GM21723 (cell line): ENCODE measurements at regions not wholly inside any gene's neighbourhood (a gene's known extent, or its start where the extent isn't known, plus 50 kb on each side); places are given as distances from the start of the nearest gene placed in this dataset.

Experiments used
- ATAC-seq: cut with Tn5 transposase; IDR thresholded peaks from one replicate; pipeline ENCODE4 v1.9.1; 2021; ENCODE audit warnings: mild to moderate bottlenecking, moderate library complexity; ENCODE audit not compliant: unreplicated experiment

DNA sequence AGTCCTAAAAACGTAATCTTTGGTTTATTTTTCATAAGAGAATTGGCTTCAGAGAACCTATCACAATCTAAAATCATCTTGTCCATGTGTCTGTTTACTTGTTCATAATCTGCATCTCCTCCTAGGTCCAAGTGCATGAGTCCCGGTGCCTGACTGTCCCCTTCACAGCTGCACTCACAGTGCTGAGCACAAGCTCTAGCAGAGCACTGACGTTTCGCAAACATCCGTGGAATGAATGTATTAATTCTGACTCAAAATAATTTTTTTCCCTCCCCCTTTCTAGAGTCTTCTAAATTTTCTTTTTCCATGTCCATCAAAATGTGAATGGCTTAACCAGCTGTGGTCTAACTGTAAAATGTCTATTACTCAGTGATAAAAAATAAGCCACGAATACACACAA is 245.5 kb upstream of the TSHZ3 start:
- no peak for ATAC-seq

- ATAC-seq = no peak
Observed at GRCh38 chr19:31595521-31595920, 246.3 kb upstream of the TSHZ3 start.

DNA sequence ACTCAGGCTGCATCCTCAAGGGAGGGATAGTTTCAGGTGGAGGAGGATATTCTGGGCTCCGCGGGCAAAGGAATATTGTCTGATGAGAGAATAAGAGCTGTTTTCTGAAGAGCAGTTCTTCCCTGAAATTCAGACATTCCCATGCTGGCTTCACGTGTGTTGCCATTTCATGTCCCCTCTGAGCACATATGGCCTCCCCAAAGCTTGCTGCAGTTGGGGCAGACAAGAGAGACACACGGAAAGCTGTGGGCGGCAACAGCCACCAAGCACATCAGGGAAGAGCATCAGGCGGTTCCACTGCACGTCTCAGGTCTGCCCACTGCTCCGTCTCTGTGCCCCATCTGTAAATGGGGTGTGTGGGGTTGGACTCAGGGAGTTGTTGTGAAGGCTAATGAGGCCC is 247.5 kb upstream of the TSHZ3 start:
- ATAC-seq = no peak

GRCh38 chr19:31597616-31598015 is 248.4 kb upstream of the TSHZ3 start:
- no peak for ATAC-seq

DNA sequence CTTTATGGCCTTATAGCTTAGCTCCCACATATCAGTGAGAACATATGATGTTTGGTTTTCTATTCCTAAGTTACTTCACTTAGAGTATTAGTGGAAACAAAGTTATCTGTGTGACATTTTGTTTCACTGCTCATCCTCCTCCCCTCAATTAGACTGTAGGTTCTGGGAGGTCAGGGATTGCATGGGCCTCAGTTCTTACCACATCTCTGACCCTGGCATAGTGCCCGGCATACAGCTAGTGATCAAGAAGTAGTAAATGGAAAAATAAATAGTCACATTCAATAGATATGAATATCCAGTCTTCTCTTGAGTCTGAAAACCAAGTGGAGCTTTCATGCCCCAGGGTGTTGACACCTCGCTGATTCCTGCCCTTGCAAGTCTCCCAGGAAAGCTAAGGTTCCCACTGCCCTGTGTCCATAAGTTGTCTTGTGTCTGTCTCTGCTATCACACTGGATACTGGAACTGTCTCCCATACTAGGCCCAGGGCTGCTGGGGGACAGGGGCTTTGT is 249.5 kb upstream of the TSHZ3 start:
- ATAC-seq = no peak

DNA sequence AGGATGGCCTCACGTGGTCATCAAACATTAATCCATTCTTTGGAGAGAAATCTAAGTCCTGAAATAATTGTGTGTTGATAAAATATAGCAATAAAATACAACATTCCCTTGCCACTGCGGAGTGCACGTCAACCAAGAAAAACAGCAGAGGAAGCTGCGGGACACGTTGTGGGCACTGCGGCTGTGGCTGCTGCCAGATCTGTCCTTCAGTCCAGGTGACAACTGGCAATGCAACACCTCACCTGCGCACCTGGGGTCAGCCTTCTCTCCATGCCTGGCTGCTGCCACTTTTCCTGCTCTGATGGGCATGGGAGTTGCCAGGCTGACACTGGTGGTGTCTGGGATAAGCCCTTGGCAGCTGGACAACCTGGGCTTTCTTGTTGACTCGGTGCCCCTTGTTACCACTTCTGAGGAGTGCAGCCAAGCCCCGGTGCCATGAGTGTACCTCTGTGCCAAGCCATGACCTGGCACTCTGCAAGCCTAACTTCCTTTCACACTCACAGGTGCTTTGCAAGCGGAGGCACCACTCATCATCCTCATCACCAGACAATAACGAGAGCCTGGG is 251.6 kb upstream of the TSHZ3 start:
- no peak for ATAC-seq

- no peak for ATAC-seq
Observed at GRCh38 chr19:31601855-31602254, 252.6 kb upstream of the TSHZ3 start.

DNA sequence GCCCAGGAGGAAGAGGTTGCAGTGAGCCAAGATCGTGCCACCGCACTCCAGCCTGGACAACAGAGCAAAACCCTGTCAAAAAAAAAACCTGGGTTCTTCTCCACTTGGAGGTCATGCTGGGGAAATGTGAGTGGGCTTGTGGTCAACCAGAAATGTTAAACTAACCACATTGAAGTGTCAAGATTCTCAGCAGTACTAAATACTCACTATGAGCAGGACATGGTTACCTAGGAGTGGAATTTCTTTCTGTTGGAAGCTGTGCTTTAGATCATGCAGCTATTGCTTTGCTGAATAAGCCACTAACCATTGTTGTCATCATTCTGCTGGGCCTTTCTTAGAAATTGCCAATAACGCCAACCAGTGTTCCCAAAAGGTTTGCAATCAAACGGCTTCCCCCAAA is 253.3 kb upstream of the TSHZ3 start:
- ATAC-seq = no peak

- no peak for ATAC-seq
Observed at GRCh38 chr19:31604493-31605040, 255.3 kb upstream of the TSHZ3 start.

DNA sequence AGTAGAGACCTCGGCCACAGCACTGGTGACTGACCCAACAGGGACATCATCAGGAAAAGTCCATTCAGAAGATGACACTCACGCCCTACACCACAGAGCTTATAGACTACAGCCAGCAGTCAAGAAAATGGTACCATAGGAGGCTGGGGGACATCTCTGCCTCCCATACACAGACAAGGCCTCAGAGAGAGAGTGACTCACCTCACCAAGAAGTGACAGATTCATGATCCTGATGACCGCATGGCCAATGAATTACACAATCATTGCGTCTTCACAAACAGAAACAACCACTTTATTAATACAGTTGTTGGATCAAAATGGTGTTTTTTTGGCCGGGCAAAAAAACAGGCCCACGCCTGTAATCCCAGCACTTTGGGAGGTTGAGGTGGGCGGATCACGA is 260.8 kb upstream of the TSHZ3 start:
- ATAC-seq = no peak

GRCh38 chr19:31611046-31611877 is 262.0 kb upstream of the TSHZ3 start:
- no peak for ATAC-seq

DNA sequence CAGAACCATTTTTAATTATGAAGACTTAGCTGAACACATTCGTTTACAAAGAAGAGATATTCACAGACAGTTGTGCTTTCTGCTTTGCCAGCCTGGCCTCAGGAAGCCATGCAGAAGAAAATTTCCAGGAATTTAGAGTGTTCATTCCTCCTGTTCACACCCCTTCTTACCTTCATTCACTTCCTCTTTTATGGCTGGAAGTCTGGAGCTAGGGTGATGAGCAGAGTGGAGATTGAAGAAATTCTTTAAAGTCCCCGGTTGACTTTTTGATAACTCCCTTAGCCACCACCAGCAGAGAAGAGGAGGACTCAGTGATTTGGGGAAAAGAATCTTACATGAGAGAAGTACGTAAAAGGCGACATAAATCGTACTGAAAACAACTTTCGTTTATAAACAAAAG is 263.6 kb upstream of the TSHZ3 start:
- no peak for ATAC-seq

DNA sequence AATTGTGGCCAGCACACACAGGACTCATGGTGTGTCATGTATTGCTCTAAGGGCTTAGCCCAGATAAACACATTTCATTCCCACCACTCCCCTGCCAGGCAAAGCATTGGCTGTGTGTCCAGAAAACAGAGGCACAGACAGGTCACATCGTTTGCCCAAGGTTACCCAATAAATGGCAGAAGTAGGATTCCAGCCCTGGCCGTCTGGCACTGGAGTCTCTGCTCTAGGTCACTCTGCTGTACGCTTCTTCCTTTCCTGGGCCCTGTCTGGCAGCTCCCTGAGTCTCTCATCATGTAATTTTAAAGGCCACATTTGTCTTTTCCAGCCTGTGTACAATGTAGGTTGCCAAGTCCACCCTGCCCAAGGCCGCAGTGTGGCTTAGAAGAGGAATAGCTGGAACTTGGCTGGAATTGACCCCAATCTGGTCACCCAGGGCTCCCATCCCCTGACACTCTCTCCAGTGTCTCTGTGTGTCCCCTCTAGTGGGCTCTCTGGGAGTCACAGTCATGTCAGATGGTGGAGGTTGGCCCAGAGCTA is 264.5 kb upstream of the TSHZ3 start:
- no peak for ATAC-seq

- ATAC-seq = no peak
Observed at GRCh38 chr19:31616031-31616430, 266.8 kb upstream of the TSHZ3 start.

DNA sequence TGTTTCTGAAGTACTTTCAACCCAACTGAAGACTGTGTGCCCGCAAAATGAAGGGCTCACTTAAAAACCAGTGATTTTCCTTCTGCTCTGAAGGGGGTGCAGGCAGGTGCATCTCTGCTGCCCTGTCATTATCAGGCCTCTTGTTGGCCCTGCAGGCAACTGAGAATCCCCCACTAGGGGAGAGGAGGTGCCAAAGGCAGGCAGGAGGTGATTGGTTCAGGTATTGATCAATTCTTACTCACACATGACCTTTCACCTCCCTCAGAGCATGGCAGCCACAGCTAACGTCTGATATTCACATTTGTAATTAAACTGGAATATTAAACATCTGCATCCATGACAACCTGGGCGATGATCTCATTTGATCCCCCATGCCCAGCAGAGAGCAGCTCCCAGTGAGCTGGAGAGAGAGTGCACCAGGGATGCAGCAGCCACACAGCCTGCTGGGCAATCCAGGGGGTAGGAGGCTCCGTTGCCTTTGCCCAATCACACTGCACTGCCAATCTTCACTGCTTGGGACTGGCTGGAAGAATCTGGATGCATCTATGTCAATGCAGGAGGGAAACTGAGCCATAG is 267.9 kb upstream of the TSHZ3 start:
- ATAC-seq = no peak

DNA sequence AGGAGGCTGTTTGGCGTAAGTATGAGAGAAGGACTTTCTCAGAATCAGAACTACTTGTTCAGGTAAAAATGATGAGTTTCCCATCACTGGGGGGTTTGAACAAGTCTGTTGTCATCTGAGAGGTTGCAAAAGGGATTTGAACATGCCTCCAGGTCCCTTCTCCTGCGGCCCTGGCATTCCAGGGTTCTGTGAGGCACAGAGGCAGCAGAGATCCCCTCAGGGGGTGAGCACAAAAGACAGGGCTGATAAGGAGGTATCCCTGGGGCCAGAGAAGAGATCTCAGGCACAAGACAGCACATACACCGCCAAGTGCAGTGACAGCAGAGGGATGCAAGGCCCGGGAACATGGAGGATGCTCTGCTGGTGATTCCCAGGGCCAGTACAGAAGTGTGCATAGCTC is 275.8 kb upstream of the TSHZ3 start:
- ATAC-seq = no peak

DNA sequence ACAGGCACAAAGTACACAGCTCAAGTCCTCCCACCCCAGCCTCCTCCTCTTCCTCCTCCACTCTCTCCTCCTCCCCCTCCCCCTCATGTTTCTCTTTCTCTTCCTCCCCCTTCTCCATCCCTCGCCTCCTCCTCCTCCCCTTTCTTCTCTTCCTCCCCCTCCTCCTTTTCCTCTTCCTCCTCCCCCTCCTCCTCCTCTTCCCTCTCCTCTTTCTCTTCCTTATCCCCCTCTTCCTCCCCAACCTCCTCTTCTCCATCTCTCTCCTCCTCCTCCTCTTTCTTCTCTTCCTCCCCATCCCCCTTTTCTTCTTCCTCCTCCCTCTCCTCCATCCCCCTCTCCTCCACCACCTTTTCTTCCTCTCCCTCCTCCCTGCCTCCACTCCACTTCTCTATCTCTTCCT is 276.3 kb upstream of the TSHZ3 start:
- ATAC-seq = no peak

DNA sequence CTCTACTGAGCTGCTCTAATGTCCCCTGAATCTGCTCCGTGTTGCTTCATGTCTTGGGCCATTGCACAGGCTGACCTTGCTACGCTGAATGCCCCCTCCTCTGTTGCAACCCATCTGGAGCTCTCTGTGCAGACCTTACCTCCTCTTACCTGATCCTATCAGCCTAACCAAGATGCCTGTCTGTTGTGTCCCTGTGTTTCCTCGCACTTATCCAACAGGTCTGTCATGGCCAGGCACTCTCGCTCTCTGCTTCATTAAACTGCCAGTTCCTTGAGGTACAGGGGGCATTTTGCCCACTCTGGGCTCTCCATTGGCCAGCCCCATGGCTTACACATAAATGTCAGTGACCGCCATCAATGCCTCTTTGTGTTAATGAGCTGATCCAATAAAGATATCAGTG is 277.7 kb upstream of the TSHZ3 start:
- no peak for ATAC-seq

DNA sequence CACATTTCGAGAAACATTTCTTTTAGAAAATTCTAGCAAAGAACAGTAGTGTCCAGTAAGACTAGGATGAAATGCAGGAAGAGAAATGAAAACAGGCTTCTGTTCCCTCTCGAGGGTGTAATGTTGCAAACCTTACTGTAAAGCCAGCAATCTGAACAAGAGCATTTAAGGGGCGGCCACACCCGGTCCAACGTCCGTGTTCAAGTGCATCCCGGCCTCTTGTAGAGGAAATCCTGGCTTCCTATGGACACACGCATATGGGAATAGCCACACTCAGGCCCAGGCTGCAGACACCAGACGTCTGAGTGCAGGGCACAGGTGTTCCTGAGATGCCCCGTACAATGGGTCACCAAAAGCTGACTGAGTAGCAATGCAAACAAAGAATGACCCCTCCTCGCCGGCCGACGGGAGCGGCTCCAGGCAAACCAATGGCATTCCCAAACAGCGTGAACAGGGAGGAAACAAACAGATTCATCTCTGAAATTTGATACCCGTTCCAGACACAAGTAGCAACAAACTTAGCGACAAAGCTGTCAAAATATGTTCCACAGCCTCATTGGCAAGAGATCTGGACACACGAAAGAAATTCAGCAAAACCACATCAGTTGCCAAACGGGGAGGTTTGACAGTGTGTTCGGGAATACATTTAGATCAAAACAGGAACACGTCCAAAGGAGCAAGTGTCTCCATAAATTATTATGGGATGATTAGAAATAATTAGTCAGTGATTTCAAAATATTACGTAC is 278.6 kb upstream of the TSHZ3 start:
- ATAC-seq = no peak

GRCh38 chr19:31629579-31630363 is 280.5 kb upstream of the TSHZ3 start:
- no peak for ATAC-seq
